A549 (cell line): ENCODE measurements at regions not wholly inside any gene's neighbourhood (a gene's known extent, or its start where the extent isn't known, plus 50 kb on each side); places are given as distances from the start of the nearest gene placed in this dataset.

Experiments
- ATAC-seq, 2 experiments: fragments of 200-7000 bp in 1 of 2; fragments of >200 bp in 1 of 2; cut with Nextera tagmentation in 1 of 2; cut with Tn5 transposase in 1 of 2; 3 replicates each; pipeline versions ENCODE4 v1.8.0 to v1.9.1; 2018 to 2020; ENCODE audit warnings: mild to moderate bottlenecking in 1 of 2, moderate library complexity in 1 of 2
- CTCF ChIA-PET: fragments of 300-600 bp; sonication (Branson Sonifier 250); formaldehyde crosslinking; extraction: SDS; loops from one replicate; lab custom pipeline; 2021; ENCODE audit warnings: antibody characterized with exemption, inconsistent platforms; lab: Yijun Ruan, JAX
- POLR2A ChIA-PET: fragments of 350-600 bp; formaldehyde crosslinking; extraction: SDS; loops from one replicate; lab custom pipeline; 2021; ENCODE audit warnings: antibody characterized with exemption, inconsistent platforms; lab: Yijun Ruan, JAX
- DNase-seq, 2 experiments: peaks; one replicate each; pipeline versions ENCODE4 v3.0.0 to v3.0.0-alpha.2; 2011 to 2016; ENCODE audit warnings: low read depth in 1 of 2, low spot score in 1 of 2
- FAIRE-seq: peaks from 2 replicates; lab custom pipeline; 2011; peaks lifted over from hg19 to GRCh38; lab: Jason Lieb, UNC
- H3K27ac ChIP-seq, 2 experiments: fragments of >200 bp; sonication (Bioruptor Twin); formaldehyde crosslinking; 3 replicates each; pipeline ENCODE4 v1.5.1; 2016 to 2017
- H3K4me1 ChIP-seq: fragments of >200 bp; sonication (Bioruptor Twin); formaldehyde crosslinking; 3 replicates; pipeline ENCODE4 v1.6.1; 2016
- H3K4me2 ChIP-seq: fragments of >200 bp; sonication (Bioruptor Twin); formaldehyde crosslinking; 3 replicates; pipeline ENCODE4 v1.6.1; 2016
- H3K4me3 ChIP-seq: fragments of >200 bp; sonication (Bioruptor Twin); formaldehyde crosslinking; 3 replicates; pipeline ENCODE4 v1.5.1; 2016
- H3K9me3 ChIP-seq: fragments of >200 bp; sonication (Bioruptor Twin); formaldehyde crosslinking; 3 replicates; pipeline ENCODE4 v1.6.1; 2016
- BHLHE40 ChIP-seq: IDR thresholded peaks from 2 replicates; pipeline ENCODE4 v1.6.1; 2012; ENCODE audit warnings: low read depth, low read length, inconsistent platforms
- CEBPB ChIP-seq, 2 experiments: fragments of >200 bp in 1 of 2; sonication (Bioruptor Twin) in 1 of 2; formaldehyde crosslinking in 1 of 2; IDR thresholded peaks; 2 replicates each; pipeline ENCODE4 v1.6.1; 2012 to 2016
- CHD2 ChIP-seq: fragments of 150-350 bp; IDR thresholded peaks from 2 replicates; pipeline ENCODE4 v1.6.1; 2014; ENCODE audit warnings: low read length; ENCODE audit not compliant: partially characterized antibody
- EHF ChIP-seq: fragments of 250-450 bp; sonication (Bioruptor Pico); IDR thresholded peaks from 2 replicates; pipeline ENCODE4 v1.5.0; 2020; ENCODE audit warnings: mild to moderate bottlenecking
- EHMT2 ChIP-seq: fragments of 200-600 bp; sonication (generic); IDR thresholded peaks from 2 replicates; pipeline ENCODE4 v1.6.1; 2016; ENCODE audit warnings: antibody characterized with exemption, low read depth, mild to moderate bottlenecking, moderate library complexity
- FOSB ChIP-seq: fragments of 250-450 bp; sonication (Bioruptor Pico); IDR thresholded peaks from 2 replicates; pipeline ENCODE4 v1.5.0; 2020; ENCODE audit warnings: mild to moderate bottlenecking, moderate library complexity
- HDAC2 ChIP-seq: fragments of 200-600 bp; sonication (generic); IDR thresholded peaks from 2 replicates; pipeline ENCODE4 v1.6.1; 2016
- HOXA7 ChIP-seq: fragments of 250-450 bp; sonication (Bioruptor Pico); IDR thresholded peaks from 2 replicates; pipeline ENCODE4 v1.5.0; 2020; ENCODE audit warnings: mild to moderate bottlenecking, moderate library complexity
- HOXB13 ChIP-seq: fragments of 250-450 bp; sonication (Bioruptor Pico); IDR thresholded peaks from 2 replicates; pipeline ENCODE4 v1.5.0; 2020; ENCODE audit warnings: low read depth, mild to moderate bottlenecking, moderate library complexity
- HOXB5 ChIP-seq: fragments of 250-450 bp; sonication (Bioruptor Pico); IDR thresholded peaks from 2 replicates; pipeline ENCODE4 v1.5.0; 2020; ENCODE audit warnings: mild to moderate bottlenecking, moderate library complexity
- JUN ChIP-seq, 2 experiments: fragments of >200 bp; sonication (Bioruptor Twin); formaldehyde crosslinking; IDR thresholded peaks; 2 replicates in 1 of 2; 3 replicates in 1 of 2; pipeline ENCODE4 v1.6.1; 2016 to 2017
- JUNB ChIP-seq: fragments of >200 bp; sonication (Bioruptor Twin); formaldehyde crosslinking; IDR thresholded peaks from 2 replicates; pipeline ENCODE4 v1.6.1; 2016
- KDM1A ChIP-seq: fragments of 200-600 bp; sonication (generic); IDR thresholded peaks from 2 replicates; pipeline ENCODE4 v1.6.1; 2016; ENCODE audit warnings: low read depth, mild to moderate bottlenecking
- MAFK ChIP-seq: fragments of 450-650 bp; IDR thresholded peaks from 2 replicates; pipeline ENCODE4 v1.6.1; 2014; ENCODE audit not compliant: partially characterized antibody
- MYC ChIP-seq: IDR thresholded peaks from 2 replicates; pipeline ENCODE4 v1.6.1; 2012; ENCODE audit warnings: mild to moderate bottlenecking, inconsistent platforms, low read length, improper control_type of control experiment, borderline replicate concordance
- NPAS2 ChIP-seq: fragments of 250-450 bp; sonication (Bioruptor Pico); IDR thresholded peaks from 2 replicates; pipeline ENCODE4 v1.8.0; 2022; ENCODE audit warnings: mild to moderate bottlenecking, moderate library complexity, borderline replicate concordance
- NR3C1 ChIP-seq: fragments of >200 bp; sonication (Bioruptor Twin); formaldehyde crosslinking; IDR thresholded peaks from 3 replicates; pipeline ENCODE4 v1.6.1; 2017
- PHF8 ChIP-seq: fragments of 200-600 bp; sonication (generic); IDR thresholded peaks from 2 replicates; pipeline ENCODE4 v1.6.1; 2016; ENCODE audit warnings: low read depth, mild to moderate bottlenecking, antibody characterized with exemption, moderate library complexity, borderline replicate concordance
- POLR2A ChIP-seq: IDR thresholded peaks from 2 replicates; pipeline ENCODE4 v1.6.1; 2012; ENCODE audit warnings: mild to moderate bottlenecking, low read length
- RARB ChIP-seq: fragments of 250-450 bp; sonication (Bioruptor Pico); IDR thresholded peaks from 2 replicates; pipeline ENCODE4 v1.8.0; 2021; ENCODE audit warnings: mild to moderate bottlenecking, moderate library complexity
- RCOR1 ChIP-seq: fragments of 150-350 bp; IDR thresholded peaks from 2 replicates; pipeline ENCODE4 v1.6.1; 2014; ENCODE audit warnings: antibody characterized with exemption, low read length, low read depth
- RFX5 ChIP-seq: fragments of 450-650 bp; IDR thresholded peaks from 2 replicates; pipeline ENCODE4 v1.7.1; 2014; ENCODE audit warnings: antibody characterized with exemption, mild to moderate bottlenecking, moderate library complexity
- SMC3 ChIP-seq: fragments of >200 bp; sonication (Bioruptor Twin); formaldehyde crosslinking; IDR thresholded peaks from 3 replicates; pipeline ENCODE4 v1.6.1; 2018; ENCODE audit warnings: inconsistent platforms
- TFCP2L1 ChIP-seq: fragments of 250-450 bp; sonication (Bioruptor Pico); IDR thresholded peaks from 2 replicates; pipeline ENCODE4 v1.5.0; 2021; ENCODE audit warnings: mild to moderate bottlenecking
- TP53 ChIP-seq: fragments of 250-450 bp; sonication (Bioruptor Pico); IDR thresholded peaks from 2 replicates; pipeline ENCODE4 v1.5.0; 2021; ENCODE audit warnings: mild to moderate bottlenecking, moderate library complexity
- ZFP36 ChIP-seq: fragments of 450-650 bp; IDR thresholded peaks from 2 replicates; pipeline ENCODE4 v1.6.1; 2014; ENCODE audit warnings: borderline replicate concordance; ENCODE audit not compliant: partially characterized antibody
- ZNF302 ChIP-seq: fragments of 250-450 bp; sonication (Bioruptor Pico); IDR thresholded peaks from 2 replicates; pipeline ENCODE4 v1.9.0; 2021; ENCODE audit warnings: inconsistent platforms, mild to moderate bottlenecking, moderate library complexity
- WGBS: methylation state at CpG from one replicate; pipeline ENCODE4 v1.1.6; 2017; ENCODE audit errors: missing lambda C conversion rate; 5-methylcytosine and 5-hydroxymethylcytosine counted together
- TF ChIP-seq, protein P1 (sequence below): fragments of 250-450 bp; sonication (Bioruptor Pico); IDR thresholded peaks from 2 replicates; pipeline ENCODE4 v1.5.0; 2021; ENCODE audit warnings: mild to moderate bottlenecking, moderate library complexity, borderline replicate concordance
- TF ChIP-seq, protein P2 (sequence below): fragments of >200 bp; sonication (Bioruptor Twin); formaldehyde crosslinking; IDR thresholded peaks from 3 replicates; pipeline ENCODE4 v1.5.1; 2016
- TF ChIP-seq, protein P3 (sequence below): fragments of 250-450 bp; sonication (Bioruptor Pico); IDR thresholded peaks from 2 replicates; pipeline ENCODE4 v1.5.0; 2020; ENCODE audit warnings: low read depth, mild to moderate bottlenecking, moderate library complexity
- TF ChIP-seq, protein P4 (sequence below): IDR thresholded peaks from 2 replicates; pipeline ENCODE4 v1.6.1; 2012
- TF ChIP-seq, protein P5 (sequence below): fragments of 150-350 bp; IDR thresholded peaks from 2 replicates; pipeline ENCODE4 v1.6.1; 2014; ENCODE audit warnings: low read depth, mild to moderate bottlenecking, low read length

DNA sequence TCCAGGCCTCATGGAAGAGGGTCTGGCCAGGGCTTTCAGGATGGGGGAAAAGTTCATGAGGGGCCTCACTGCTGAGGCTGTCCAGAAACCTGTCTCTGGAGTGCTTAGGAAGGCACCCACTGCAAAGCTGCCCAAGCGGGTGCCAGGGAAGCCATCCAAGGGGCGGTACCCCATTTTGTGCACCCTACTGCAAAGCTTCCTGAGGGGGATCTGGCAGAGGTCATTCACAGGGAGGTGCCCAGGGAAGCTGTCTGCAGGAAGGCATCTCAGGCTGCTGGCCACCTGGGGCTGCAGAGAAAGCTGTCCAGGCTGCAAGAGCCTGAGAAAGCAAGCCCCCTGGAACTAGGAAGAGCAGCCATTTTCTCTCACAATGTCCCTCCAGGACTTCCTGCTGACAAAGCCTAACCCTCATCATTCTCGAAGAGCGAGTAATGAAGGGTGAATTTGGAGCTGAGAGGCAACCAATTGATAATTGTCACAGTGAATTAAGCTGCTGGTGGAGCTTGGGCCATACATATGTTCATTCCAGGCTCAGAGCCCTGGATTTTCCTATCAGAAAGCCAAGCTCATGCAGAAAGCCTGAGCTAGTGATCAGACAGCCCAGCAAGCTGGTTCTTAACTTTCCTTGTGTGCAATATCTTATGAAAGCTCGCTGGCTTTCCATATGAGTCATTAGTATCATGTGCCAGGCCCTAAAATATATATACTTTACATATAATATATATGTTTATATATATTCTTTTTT is 62.2 kb upstream of the SLC22A16 start:
- 79% methylated on average over 3 of the region's 5 CpGs for WGBS
- no peak for TF ChIP-seq EHMT2
- TF ChIP-seq ZNF302: no peak
- no peak for TF ChIP-seq MAFK
- no peak for TF ChIP-seq NPAS2 (CRISPR knock-in tag)
- TF ChIP-seq POLR2A: no peak
- TF ChIP-seq CHD2: no peak
- TF ChIP-seq EHF (CRISPR knock-in tag): no peak
- TF ChIP-seq, protein P1, sequence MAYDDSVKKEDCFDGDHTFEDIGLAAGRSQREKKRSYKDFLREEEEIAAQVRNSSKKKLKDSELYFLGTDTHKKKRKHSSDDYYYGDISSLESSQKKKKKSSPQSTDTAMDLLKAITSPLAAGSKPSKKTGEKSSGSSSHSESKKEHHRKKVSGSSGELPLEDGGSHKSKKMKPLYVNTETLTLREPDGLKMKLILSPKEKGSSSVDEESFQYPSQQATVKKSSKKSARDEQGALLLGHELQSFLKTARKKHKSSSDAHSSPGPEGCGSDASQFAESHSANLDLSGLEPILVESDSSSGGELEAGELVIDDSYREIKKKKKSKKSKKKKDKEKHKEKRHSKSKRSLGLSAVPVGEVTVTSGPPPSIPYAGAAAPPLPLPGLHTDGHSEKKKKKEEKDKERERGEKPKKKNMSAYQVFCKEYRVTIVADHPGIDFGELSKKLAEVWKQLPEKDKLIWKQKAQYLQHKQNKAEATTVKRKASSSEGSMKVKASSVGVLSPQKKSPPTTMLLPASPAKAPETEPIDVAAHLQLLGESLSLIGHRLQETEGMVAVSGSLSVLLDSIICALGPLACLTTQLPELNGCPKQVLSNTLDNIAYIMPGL (CRISPR knock-in tag): no peak
- TF ChIP-seq TP53 (CRISPR knock-in tag): no peak
- no peak for TF ChIP-seq PHF8
- no peak for TF ChIP-seq JUN (IDR thresholded peaks at IDR 0.05)
- TF ChIP-seq SMC3: no peak
- TF ChIP-seq HOXB5: no peak
- no peak for TF ChIP-seq CEBPB (IDR thresholded peaks at IDR 0.05)
- no peak for TF ChIP-seq MYC
- no peak for TF ChIP-seq HOXB13
- no peak for TF ChIP-seq FOSB (CRISPR knock-in tag)
- TF ChIP-seq, protein P2, sequence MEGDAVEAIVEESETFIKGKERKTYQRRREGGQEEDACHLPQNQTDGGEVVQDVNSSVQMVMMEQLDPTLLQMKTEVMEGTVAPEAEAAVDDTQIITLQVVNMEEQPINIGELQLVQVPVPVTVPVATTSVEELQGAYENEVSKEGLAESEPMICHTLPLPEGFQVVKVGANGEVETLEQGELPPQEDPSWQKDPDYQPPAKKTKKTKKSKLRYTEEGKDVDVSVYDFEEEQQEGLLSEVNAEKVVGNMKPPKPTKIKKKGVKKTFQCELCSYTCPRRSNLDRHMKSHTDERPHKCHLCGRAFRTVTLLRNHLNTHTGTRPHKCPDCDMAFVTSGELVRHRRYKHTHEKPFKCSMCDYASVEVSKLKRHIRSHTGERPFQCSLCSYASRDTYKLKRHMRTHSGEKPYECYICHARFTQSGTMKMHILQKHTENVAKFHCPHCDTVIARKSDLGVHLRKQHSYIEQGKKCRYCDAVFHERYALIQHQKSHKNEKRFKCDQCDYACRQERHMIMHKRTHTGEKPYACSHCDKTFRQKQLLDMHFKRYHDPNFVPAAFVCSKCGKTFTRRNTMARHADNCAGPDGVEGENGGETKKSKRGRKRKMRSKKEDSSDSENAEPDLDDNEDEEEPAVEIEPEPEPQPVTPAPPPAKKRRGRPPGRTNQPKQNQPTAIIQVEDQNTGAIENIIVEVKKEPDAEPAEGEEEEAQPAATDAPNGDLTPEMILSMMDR: no peak
- no peak for TF ChIP-seq HDAC2
- Histone ChIP-seq H3K27ac (peak overlapping the region; percentile 55 to 61; a peak in 2 of 6 replicates), H3K4me1 (peaks cover 24% of the 10 kb centered on the region), H3K4me2 (no peak overlapping the region), H3K4me3 (no peak overlapping the region), H3K9me3 (peaks cover 10% of the 10 kb centered on the region; the same call in 2 of the 3 replicates)
- ChIA-PET CTCF (interaction anchor here (0.7 to 2.0 kb wide), 3 partner anchors 10 to 20 kb away, joined by 3 to 6 read pairs (median 4); no protein-coding TSS in a partner anchor), POLR2A (no interaction called here)
- ATAC-seq: no peak
- DNase-seq: no peak
- FAIRE-seq: no peak

DNA sequence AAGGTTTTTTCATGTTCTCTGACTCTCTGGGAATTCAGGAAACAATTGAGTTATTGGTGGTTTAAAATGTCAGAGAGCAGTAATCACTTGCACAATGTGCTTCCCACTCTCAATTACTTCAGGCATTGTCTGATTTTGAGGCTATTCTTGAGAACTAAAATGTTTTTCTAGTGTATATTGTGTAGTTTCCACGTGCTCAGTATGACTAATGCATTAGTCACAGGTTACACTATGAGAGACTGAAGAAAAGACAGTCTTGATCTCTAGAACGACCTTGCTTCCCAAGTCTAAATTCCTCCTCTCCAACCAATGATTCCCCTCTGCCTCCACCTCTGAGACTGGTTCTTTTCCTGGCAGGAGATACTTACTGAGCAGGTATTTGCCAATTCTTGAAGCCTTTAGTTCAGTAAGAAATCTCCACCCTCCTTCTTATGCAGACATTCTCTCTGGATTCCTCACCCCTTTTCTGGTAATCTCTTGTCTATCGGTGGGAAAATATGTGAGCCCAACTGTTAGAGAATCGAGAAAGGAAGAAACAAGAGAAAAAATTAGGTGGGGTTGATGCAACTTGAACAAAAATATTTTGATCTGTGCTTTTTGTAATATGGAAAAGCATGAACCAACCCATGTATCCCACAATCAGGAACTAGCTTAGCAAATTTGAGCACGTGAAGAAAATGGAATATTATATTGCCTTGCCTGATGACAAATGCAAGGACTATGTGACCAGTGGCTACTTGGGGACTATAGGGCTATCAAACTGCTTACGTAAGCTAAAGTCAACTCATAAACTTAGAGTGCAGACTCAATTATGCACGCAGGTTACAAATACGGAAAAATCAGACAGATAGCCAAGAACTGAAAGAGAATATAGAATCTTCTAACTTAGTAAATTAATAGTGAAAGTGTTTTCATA is 61.1 kb upstream of the SLC22A16 start:
- WGBS: 52% methylated on average over 8 of the region's 8 CpGs
- ChIA-PET POLR2A (no interaction called here), CTCF (interaction anchor here (1.5 kb wide), 1 partner anchor 9 kb away, joined by 5 read pairs; no protein-coding TSS in a partner anchor)
- ATAC-seq: peak; percentile 89 to 90
- H3K4me2 ChIP-seq: peak overlapping the region; percentile 62
- peaks cover 18% of the 10 kb centered on the region for H3K4me1 ChIP-seq
- H3K27ac ChIP-seq: peak overlapping the region; percentile 61 to 75
- FAIRE-seq: peak; percentile 23
- H3K9me3 ChIP-seq: peaks cover 10% of the 10 kb centered on the region; the same call in 2 of the 3 replicates
- DNase-seq: peak; percentile 45 to 70
- H3K4me3 ChIP-seq: no peak overlapping the region
- TF ChIP-seq, protein P3, sequence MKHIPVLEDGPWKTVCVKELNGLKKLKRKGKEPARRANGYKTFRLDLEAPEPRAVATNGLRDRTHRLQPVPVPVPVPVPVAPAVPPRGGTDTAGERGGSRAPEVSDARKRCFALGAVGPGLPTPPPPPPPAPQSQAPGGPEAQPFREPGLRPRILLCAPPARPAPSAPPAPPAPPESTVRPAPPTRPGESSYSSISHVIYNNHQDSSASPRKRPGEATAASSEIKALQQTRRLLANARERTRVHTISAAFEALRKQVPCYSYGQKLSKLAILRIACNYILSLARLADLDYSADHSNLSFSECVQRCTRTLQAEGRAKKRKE: no peak
- TF ChIP-seq RARB (CRISPR knock-in tag): no peak
- no peak for TF ChIP-seq TFCP2L1 (CRISPR knock-in tag)
- TF ChIP-seq, protein P4, sequence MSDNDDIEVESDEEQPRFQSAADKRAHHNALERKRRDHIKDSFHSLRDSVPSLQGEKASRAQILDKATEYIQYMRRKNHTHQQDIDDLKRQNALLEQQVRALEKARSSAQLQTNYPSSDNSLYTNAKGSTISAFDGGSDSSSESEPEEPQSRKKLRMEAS: peak; percentile 76
- TF ChIP-seq HOXB13: no peak
- TF ChIP-seq RFX5: no peak
- TF ChIP-seq RCOR1: no peak
- TF ChIP-seq KDM1A: no peak
- TF ChIP-seq ZFP36: no peak
- TF ChIP-seq HOXB5: no peak
- TF ChIP-seq MAFK: peak; percentile 41
- TF ChIP-seq, protein P5, sequence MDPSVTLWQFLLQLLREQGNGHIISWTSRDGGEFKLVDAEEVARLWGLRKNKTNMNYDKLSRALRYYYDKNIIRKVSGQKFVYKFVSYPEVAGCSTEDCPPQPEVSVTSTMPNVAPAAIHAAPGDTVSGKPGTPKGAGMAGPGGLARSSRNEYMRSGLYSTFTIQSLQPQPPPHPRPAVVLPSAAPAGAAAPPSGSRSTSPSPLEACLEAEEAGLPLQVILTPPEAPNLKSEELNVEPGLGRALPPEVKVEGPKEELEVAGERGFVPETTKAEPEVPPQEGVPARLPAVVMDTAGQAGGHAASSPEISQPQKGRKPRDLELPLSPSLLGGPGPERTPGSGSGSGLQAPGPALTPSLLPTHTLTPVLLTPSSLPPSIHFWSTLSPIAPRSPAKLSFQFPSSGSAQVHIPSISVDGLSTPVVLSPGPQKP: no peak
- TF ChIP-seq NR3C1: no peak
- peak; percentile 7 to 30; a peak in 1 of 4 replicates for TF ChIP-seq CEBPB (IDR thresholded peaks at IDR 0.05)
- no peak for TF ChIP-seq HOXA7 (CRISPR knock-in tag)
- no peak for TF ChIP-seq HDAC2
- no peak for TF ChIP-seq BHLHE40
- peak; percentile 79 for TF ChIP-seq JUNB
